ENCODE measurements at regions not wholly inside any gene's neighbourhood (a gene's known extent, or its start where the extent isn't known, plus 50 kb on each side); places are given as distances from the start of the nearest gene placed in this dataset.

DNA sequence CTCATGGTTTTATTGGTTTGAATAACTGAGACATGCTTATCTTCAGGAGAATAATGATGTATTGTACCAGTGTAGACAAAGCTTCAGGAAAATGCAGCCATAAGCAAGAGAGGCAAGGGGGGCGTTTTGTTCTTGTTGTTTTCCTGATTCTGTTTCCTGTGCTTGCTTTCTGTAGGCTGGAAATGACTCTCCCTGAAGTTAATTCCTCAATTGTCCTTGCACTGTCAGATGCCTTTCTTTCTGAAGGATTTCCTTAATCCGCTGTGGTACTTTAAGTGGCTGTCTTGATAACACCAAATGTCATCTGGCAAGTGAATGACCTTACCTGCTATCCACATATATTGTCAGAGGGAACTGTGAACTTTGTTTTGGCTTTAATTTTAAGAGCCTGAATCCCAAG lies 220.0 kb downstream of the NEDD1 start:
- Histone ChIP-seq H3K9me3 (ENCODE audit: control insufficient read depth in 2 of 2, insufficient read depth in 1 of 2, low read length in 1 of 2) (no peaks in the 10 kb centered on the region), H3K4me3 (ENCODE audit: low read length in 2 of 2) (no peak overlapping the region), H3K27me3 (ENCODE audit: control insufficient read depth in 2 of 2, insufficient read depth in 1 of 2, low read length in 1 of 2) (no peaks in the 10 kb centered on the region), H3K27ac (ENCODE audit: low read depth in 1 of 2, low read length in 1 of 2) (no peak overlapping the region), H3K4me1 (ENCODE audit: control insufficient read depth in 2 of 2, insufficient read depth in 2 of 2, low read length in 2 of 2) (no peaks in the 10 kb centered on the region), H3K36me3 (ENCODE audit: control insufficient read depth in 2 of 2, insufficient read depth in 2 of 2, low read length in 1 of 2) (no peaks in the 10 kb centered on the region)
- no peak for DNase-seq (ENCODE audit: low read depth in 6 of 9, low spot score in 9 of 9)
- 51% methylated on average over 2 of the region's 2 CpGs for WGBS

DNA sequence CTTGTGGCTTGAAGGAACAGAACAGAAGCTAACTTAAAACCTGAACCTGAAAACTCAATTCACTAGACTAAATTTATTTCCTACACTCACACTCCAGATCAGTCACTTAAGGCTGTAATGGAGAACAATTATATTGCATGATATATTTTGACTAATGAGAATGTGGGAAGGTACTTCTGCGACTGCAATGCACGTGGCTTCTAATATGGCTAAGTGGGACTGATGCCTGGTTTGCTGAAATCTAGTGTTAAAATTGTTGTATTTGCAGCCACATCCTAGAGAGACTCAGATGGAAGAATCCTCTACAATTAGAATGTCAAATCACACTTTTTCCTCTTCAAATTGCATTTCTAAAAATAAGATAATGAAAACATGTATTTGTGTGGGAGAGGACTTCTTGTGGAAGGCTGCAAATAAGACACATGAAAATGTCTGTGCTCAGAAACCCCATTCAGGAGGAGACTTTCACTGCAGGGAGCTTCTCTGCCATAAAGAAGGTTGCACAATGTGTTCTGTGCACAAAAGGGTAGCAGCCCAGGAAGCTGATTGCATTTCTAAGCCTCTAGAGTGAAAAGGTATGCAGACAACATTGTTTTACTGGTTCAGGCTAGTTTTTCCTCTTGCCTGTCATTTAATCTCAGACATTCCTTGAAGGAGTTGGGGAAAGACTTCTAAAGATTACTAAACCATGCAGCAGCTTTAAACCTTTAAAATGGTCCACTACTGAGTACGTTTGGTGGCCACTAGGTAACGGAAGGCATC lies 224.3 kb downstream of the NEDD1 start:
- H3K4me1 ChIP-seq (ENCODE audit: control insufficient read depth in 2 of 2, insufficient read depth in 2 of 2, low read length in 2 of 2), result no peaks in the 10 kb centered on the region
- no peak overlapping the region for H3K4me3 ChIP-seq (ENCODE audit: low read length in 2 of 2)

DNA sequence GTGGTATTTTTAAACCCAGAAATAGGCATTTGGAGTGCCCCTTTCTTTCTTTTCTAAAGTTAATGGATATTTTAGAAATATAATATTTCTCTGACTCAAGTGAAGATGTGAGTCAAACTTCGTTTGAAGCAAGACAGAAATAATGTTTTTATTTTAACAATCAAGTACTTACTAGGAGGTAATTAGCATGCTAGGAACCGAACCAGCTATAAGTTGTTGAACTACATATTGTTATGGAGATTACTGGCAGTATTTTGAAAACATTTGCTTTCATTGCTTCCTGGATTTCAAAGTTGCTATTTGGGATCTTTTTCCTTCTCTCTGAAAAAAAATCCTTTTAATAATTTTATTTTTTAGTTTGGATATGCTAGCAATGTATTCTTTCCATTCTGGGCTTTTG lies 225.2 kb downstream of the NEDD1 start:
- 71% methylated on average over 2 of the region's 2 CpGs for WGBS
- H3K36me3 ChIP-seq (ENCODE audit: control insufficient read depth in 2 of 2, insufficient read depth in 2 of 2, low read length in 1 of 2), result no peaks in the 10 kb centered on the region
- no peak overlapping the region for H3K27ac ChIP-seq (ENCODE audit: low read depth in 1 of 2, low read length in 1 of 2)
- H3K9me3 ChIP-seq (ENCODE audit: control insufficient read depth in 2 of 2, insufficient read depth in 1 of 2, low read length in 1 of 2), result no peaks in the 10 kb centered on the region
- no peaks in the 10 kb centered on the region for H3K4me1 ChIP-seq (ENCODE audit: control insufficient read depth in 2 of 2, insufficient read depth in 2 of 2, low read length in 2 of 2)
- no peaks in the 10 kb centered on the region for H3K27me3 ChIP-seq (ENCODE audit: control insufficient read depth in 2 of 2, insufficient read depth in 1 of 2, low read length in 1 of 2)
- no peak overlapping the region for H3K4me3 ChIP-seq (ENCODE audit: low read length in 2 of 2)
- DNase-seq (ENCODE audit: low read depth in 6 of 9, low spot score in 9 of 9), result no peak

More for the DNA sequence above, 224.3 kb downstream of the NEDD1 start:
- Histone ChIP-seq H3K27ac (ENCODE audit: low read depth in 1 of 2, low read length in 1 of 2) (no peak overlapping the region), H3K36me3 (ENCODE audit: control insufficient read depth in 2 of 2, insufficient read depth in 2 of 2, low read length in 1 of 2) (no peaks in the 10 kb centered on the region), H3K27me3 (ENCODE audit: control insufficient read depth in 2 of 2, insufficient read depth in 1 of 2, low read length in 1 of 2) (no peaks in the 10 kb centered on the region), H3K9me3 (ENCODE audit: control insufficient read depth in 2 of 2, insufficient read depth in 1 of 2, low read length in 1 of 2) (no peaks in the 10 kb centered on the region)
- no peak for DNase-seq (ENCODE audit: low read depth in 6 of 9, low spot score in 9 of 9)
- 76% methylated on average over 4 of the region's 4 CpGs for WGBS

DNA sequence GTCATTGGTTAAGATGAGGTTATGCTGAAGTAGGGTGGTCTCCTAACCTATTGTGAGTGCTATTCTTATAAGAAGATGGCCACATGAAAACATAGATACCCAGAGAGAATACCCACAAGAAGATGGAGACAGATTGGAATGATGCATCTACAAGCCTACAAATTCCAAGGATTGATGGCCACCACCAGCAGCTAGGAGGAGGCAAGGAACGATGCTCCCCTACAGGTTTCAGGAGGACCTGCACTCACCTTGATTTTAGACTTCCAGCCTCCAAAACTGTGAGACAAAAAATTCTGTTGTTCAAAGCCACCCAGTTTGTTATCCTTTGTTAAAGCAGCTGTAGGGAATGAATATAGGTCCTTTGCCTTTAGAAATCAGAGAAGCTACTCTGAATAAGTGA lies 227.4 kb downstream of the NEDD1 start:
- WGBS, result 84% methylated on average over 1 of the region's 1 CpG
- H3K4me1 ChIP-seq (ENCODE audit: control insufficient read depth in 2 of 2, insufficient read depth in 2 of 2, low read length in 2 of 2), result no peaks in the 10 kb centered on the region
- no peak overlapping the region for H3K4me3 ChIP-seq (ENCODE audit: low read length in 2 of 2)
- no peak for DNase-seq (ENCODE audit: low read depth in 6 of 9, low spot score in 9 of 9)
- H3K36me3 ChIP-seq (ENCODE audit: control insufficient read depth in 2 of 2, insufficient read depth in 2 of 2, low read length in 1 of 2), result no peaks in the 10 kb centered on the region
- H3K27me3 ChIP-seq (ENCODE audit: control insufficient read depth in 2 of 2, insufficient read depth in 1 of 2, low read length in 1 of 2), result no peaks in the 10 kb centered on the region
- no peaks in the 10 kb centered on the region for H3K9me3 ChIP-seq (ENCODE audit: control insufficient read depth in 2 of 2, insufficient read depth in 1 of 2, low read length in 1 of 2)
- H3K27ac ChIP-seq (ENCODE audit: low read depth in 1 of 2, low read length in 1 of 2), result no peak overlapping the region

DNA sequence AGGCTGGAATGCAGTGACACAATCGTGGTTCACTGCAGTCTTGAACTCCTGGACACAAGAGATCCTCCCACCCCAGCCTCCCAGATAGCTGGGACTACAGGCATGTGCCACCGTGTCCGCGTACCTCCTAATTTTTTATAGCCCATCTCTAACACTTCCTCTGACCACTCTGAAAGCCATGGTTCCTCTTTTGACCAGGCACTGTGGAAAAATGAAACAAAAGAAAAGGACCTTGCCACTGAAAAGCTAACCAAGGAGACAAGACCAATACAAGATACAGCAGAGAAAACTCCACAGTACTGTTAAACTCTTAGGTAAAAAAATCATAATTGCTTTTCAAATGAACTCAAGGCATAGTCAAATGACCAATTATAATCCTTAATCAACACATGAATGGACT lies 233.3 kb downstream of the NEDD1 start:
- Histone ChIP-seq H3K27ac (ENCODE audit: low read depth in 1 of 2, low read length in 1 of 2) (no peak overlapping the region), H3K4me3 (ENCODE audit: low read length in 2 of 2) (no peak overlapping the region), H3K36me3 (ENCODE audit: control insufficient read depth in 2 of 2, insufficient read depth in 2 of 2, low read length in 1 of 2) (no peaks in the 10 kb centered on the region), H3K9me3 (ENCODE audit: control insufficient read depth in 2 of 2, insufficient read depth in 1 of 2, low read length in 1 of 2) (no peaks in the 10 kb centered on the region), H3K4me1 (ENCODE audit: control insufficient read depth in 2 of 2, insufficient read depth in 2 of 2, low read length in 2 of 2) (no peaks in the 10 kb centered on the region), H3K27me3 (ENCODE audit: control insufficient read depth in 2 of 2, insufficient read depth in 1 of 2, low read length in 1 of 2) (no peaks in the 10 kb centered on the region)
- no peak for DNase-seq (ENCODE audit: low read depth in 6 of 9, low spot score in 9 of 9)
- WGBS, result 28% methylated on average over 4 of the region's 4 CpGs

DNA sequence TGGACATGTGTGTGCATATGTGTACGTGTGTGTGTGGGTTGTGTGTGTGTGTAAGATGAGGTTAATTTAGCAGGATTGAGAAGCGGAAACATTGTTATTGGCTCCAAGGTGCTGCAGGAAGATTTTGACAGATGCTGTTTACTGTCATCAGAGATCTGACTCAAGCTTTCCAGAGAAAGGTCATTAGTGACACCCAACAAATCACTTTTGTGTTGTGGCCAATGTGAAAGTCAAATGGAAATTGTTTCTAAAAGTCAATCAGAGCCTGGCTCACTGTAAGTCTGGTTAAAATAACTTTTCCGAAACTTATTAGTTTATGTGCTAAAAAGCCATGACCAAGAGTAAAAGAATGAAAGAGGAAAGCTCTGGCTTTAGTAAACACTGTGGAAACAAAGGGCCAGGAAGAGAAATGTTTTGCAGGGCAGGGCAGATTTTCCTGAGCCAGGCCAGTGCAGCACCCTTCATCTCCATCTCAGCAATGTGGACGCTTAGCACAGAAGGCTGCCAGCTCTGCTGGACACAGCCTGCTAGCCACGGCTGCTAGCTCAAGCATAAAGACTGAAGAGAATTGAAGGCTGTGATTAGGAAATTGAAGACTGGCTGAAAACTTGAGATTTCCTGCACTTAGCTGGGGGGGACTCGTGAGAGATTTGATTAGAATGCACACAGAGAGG lies 235.8 kb downstream of the NEDD1 start:
- Histone ChIP-seq H3K36me3 (ENCODE audit: control insufficient read depth in 2 of 2, insufficient read depth in 2 of 2, low read length in 1 of 2) (no peaks in the 10 kb centered on the region), H3K27me3 (ENCODE audit: control insufficient read depth in 2 of 2, insufficient read depth in 1 of 2, low read length in 1 of 2) (no peaks in the 10 kb centered on the region), H3K27ac (ENCODE audit: low read depth in 1 of 2, low read length in 1 of 2) (no peak overlapping the region), H3K9me3 (ENCODE audit: control insufficient read depth in 2 of 2, insufficient read depth in 1 of 2, low read length in 1 of 2) (no peaks in the 10 kb centered on the region), H3K4me3 (ENCODE audit: low read length in 2 of 2) (no peak overlapping the region), H3K4me1 (ENCODE audit: control insufficient read depth in 2 of 2, insufficient read depth in 2 of 2, low read length in 2 of 2) (no peaks in the 10 kb centered on the region)
- 90% methylated on average over 6 of the region's 6 CpGs for WGBS
- DNase-seq (ENCODE audit: low read depth in 6 of 9, low spot score in 9 of 9), result no peak

DNA sequence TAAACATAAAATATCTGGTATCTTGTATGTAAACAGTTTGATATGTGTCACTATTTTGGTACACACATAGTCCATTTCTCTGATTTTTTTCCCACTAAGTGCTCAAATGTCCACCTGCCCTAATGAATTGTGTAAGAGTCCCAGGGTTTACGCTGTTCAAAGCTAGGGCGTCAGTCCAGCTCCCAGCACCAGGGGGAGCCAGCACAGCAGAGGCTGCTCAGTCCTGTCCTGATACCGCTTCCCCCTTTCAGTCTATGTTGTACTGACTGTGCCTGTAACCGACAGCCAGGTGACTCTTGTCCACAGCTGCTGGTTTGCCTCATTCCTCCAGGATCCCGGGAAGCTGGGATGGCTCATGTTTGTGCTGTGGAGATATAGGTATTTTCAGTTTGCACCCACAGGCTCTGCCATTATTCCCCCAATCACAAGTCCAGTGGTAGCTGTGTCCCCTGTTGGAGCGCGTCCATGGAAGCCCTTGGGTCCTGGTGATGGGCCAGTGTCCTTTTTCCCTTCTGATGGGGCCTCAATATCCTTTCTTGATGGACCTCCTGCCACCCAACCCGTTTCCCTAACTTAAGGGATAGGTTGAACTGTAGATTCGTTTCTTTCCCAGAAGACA lies 242.0 kb downstream of the NEDD1 start:
- 58% methylated on average over 9 of the region's 9 CpGs for WGBS
- no peak overlapping the region for H3K4me3 ChIP-seq (ENCODE audit: low read length in 2 of 2)
- peak in 6 of 9 donors; percentile 3 to 38 (median 19) for DNase-seq (ENCODE audit: low read depth in 6 of 9, low spot score in 9 of 9)

DNA sequence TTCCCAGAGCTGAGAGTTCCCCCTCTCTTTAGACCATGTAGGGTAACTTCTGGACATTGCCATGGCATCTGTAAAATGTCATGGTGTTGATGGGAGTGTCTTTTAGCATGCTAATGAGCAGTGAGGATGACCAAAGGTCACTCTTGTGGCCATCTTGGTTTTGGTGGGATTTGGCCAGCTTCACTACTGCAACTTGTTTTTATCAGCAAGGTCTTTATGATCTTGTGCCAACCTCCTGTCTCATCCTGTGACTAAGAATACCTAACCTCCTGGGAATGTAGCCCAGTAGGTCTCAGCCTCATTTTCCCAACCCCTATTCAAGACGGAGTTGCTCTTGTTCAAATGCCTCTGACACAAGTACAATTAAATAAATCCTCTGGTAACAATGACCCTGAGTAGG lies 244.4 kb downstream of the NEDD1 start:
- DNase-seq (ENCODE audit: low read depth in 6 of 9, low spot score in 9 of 9), result no peak
- Histone ChIP-seq H3K27me3 (ENCODE audit: control insufficient read depth in 2 of 2, insufficient read depth in 1 of 2, low read length in 1 of 2) (no peaks in the 10 kb centered on the region), H3K4me3 (ENCODE audit: low read length in 2 of 2) (no peak overlapping the region), H3K36me3 (ENCODE audit: control insufficient read depth in 2 of 2, insufficient read depth in 2 of 2, low read length in 1 of 2) (no peaks in the 10 kb centered on the region), H3K4me1 (ENCODE audit: control insufficient read depth in 2 of 2, insufficient read depth in 2 of 2, low read length in 2 of 2) (no peaks in the 10 kb centered on the region), H3K9me3 (ENCODE audit: control insufficient read depth in 2 of 2, insufficient read depth in 1 of 2, low read length in 1 of 2) (no peaks in the 10 kb centered on the region), H3K27ac (ENCODE audit: low read depth in 1 of 2, low read length in 1 of 2) (no peak overlapping the region)
- 36% methylated on average over 1 of the region's 1 CpG for WGBS

More for the DNA sequence above, 242.0 kb downstream of the NEDD1 start:
- Histone ChIP-seq H3K4me1 (ENCODE audit: control insufficient read depth in 2 of 2, insufficient read depth in 2 of 2, low read length in 2 of 2) (no peaks in the 10 kb centered on the region), H3K36me3 (ENCODE audit: control insufficient read depth in 2 of 2, insufficient read depth in 2 of 2, low read length in 1 of 2) (no peaks in the 10 kb centered on the region), H3K27ac (ENCODE audit: low read depth in 1 of 2, low read length in 1 of 2) (no peak overlapping the region), H3K27me3 (ENCODE audit: control insufficient read depth in 2 of 2, insufficient read depth in 1 of 2, low read length in 1 of 2) (no peaks in the 10 kb centered on the region), H3K9me3 (ENCODE audit: control insufficient read depth in 2 of 2, insufficient read depth in 1 of 2, low read length in 1 of 2) (no peaks in the 10 kb centered on the region)

DNA sequence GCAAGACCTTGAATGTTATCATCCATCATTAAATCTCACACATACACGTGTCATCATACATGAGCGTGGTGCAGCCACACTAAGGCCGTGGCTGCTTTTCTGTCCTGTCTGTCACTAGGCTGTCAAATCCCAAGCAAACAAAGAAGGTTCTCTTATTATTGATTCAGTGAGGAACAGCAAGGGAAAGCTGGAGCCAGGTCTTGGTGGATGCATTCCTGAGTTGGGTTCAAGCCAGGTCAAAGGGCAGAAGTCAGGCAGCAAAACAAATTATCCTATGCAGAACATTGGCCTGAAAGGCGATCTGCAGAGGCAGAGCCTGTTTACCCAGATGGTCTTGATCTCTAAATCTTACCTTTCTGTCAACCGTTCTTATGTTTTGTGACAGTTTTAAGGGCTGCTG lies 252.3 kb downstream of the NEDD1 start:
- DNase-seq (ENCODE audit: low read depth in 6 of 9, low spot score in 9 of 9), result no peak
- 85% methylated on average over 5 of the region's 5 CpGs for WGBS
- H3K9me3 ChIP-seq (ENCODE audit: control insufficient read depth in 2 of 2, insufficient read depth in 1 of 2, low read length in 1 of 2), result no peaks in the 10 kb centered on the region
- no peaks in the 10 kb centered on the region for H3K27me3 ChIP-seq (ENCODE audit: control insufficient read depth in 2 of 2, insufficient read depth in 1 of 2, low read length in 1 of 2)
- no peak overlapping the region for H3K4me3 ChIP-seq (ENCODE audit: low read length in 2 of 2)
- H3K36me3 ChIP-seq (ENCODE audit: control insufficient read depth in 2 of 2, insufficient read depth in 2 of 2, low read length in 1 of 2), result no peaks in the 10 kb centered on the region
- H3K4me1 ChIP-seq (ENCODE audit: control insufficient read depth in 2 of 2, insufficient read depth in 2 of 2, low read length in 2 of 2), result no peaks in the 10 kb centered on the region
- H3K27ac ChIP-seq (ENCODE audit: low read depth in 1 of 2, low read length in 1 of 2), result no peak overlapping the region
